GM21367 (cell line): ENCODE measurements at regions not wholly inside any gene's neighbourhood (a gene's known extent, or its start where the extent isn't known, plus 50 kb on each side); places are given as distances from the start of the nearest gene placed in this dataset.

Experiments
- ATAC-seq: cut with Tn5 transposase; IDR thresholded peaks from one replicate; pipeline ENCODE4 v1.9.1; 2021; ENCODE audit not compliant: unreplicated experiment

GRCh38 chr6:91352321-91352720, 765.4 kb upstream of the MAP3K7 start:
- no peak for ATAC-seq

- no peak for ATAC-seq
These were observed 763.5 kb upstream of the MAP3K7 start for GRCh38 chr6:91350146-91350908.

GRCh38 chr6:91341473-91341872, 754.6 kb upstream of the MAP3K7 start:
- ATAC-seq: no peak

GRCh38 chr6:91340896-91341395, 754.1 kb upstream of the MAP3K7 start:
- ATAC-seq: no peak

GRCh38 chr6:91337967-91338366, 751.1 kb upstream of the MAP3K7 start:
- no peak for ATAC-seq

GRCh38 chr6:91330896-91331295, 744.0 kb upstream of the MAP3K7 start:
- ATAC-seq: no peak

GRCh38 chr6:91328241-91328640, 741.4 kb upstream of the MAP3K7 start:
- ATAC-seq: no peak

- no peak for ATAC-seq
These were observed 737.8 kb upstream of the MAP3K7 start for GRCh38 chr6:91324711-91325110.

GRCh38 chr6:91317984-91318383, 731.1 kb upstream of the MAP3K7 start:
- ATAC-seq: no peak

- ATAC-seq: no peak
These were observed 730.5 kb upstream of the MAP3K7 start for GRCh38 chr6:91317247-91317835.

GRCh38 chr6:91310178-91310577, 723.3 kb upstream of the MAP3K7 start:
- no peak for ATAC-seq

- no peak for ATAC-seq
These were observed 718.9 kb upstream of the MAP3K7 start for GRCh38 chr6:91305755-91306154.

- no peak for ATAC-seq
These were observed 717.6 kb upstream of the MAP3K7 start for GRCh38 chr6:91304521-91304920.

GRCh38 chr6:91303326-91303725, 716.5 kb upstream of the MAP3K7 start:
- no peak for ATAC-seq

- ATAC-seq: no peak
These were observed 712.9 kb upstream of the MAP3K7 start for GRCh38 chr6:91299544-91300491.

GRCh38 chr6:91298543-91299145, 711.8 kb upstream of the MAP3K7 start:
- no peak for ATAC-seq

GRCh38 chr6:91293395-91293794, 706.5 kb upstream of the MAP3K7 start:
- no peak for ATAC-seq

- no peak for ATAC-seq
These were observed 704.2 kb upstream of the MAP3K7 start for GRCh38 chr6:91291071-91291470.

GRCh38 chr6:91288741-91289140, 701.9 kb upstream of the MAP3K7 start:
- no peak for ATAC-seq

- no peak for ATAC-seq
These were observed 695.0 kb upstream of the MAP3K7 start for GRCh38 chr6:91281901-91282300.

- ATAC-seq: no peak
These were observed 693.6 kb upstream of the MAP3K7 start for GRCh38 chr6:91280494-91280830.
